Choroid plexus epithelial cell (primary cell): ENCODE measurements at regions not wholly inside any gene's neighbourhood (a gene's known extent, or its start where the extent isn't known, plus 50 kb on each side); places are given as distances from the start of the nearest gene placed in this dataset.
"Not testable (repeated sequence)": the region's sequence is repeated elsewhere in the genome, so short reads cannot be mapped to it uniquely, and the experiment has no call there.

Experiments used
- DNase-seq: peaks from one replicate; pipeline ENCODE4 v3.0.0-alpha.2; 2010; ENCODE audit warnings: low read depth
- H3K4me3 ChIP-seq: 2 replicates; pipeline ENCODE4 v1.5.1; 2011; ENCODE audit warnings: low read depth, mild to moderate bottlenecking, control low read depth, low read length, moderate library complexity
- CTCF ChIP-seq: conservative IDR thresholded peaks from 2 replicates; pipeline ENCODE4 v1.5.1; 2011; ENCODE audit warnings: low read depth, mild to moderate bottlenecking, control low read depth, inconsistent platforms, low read length, moderate library complexity

GRCh38 chr11:81802591-81802990 is 931.1 kb downstream of the FAM181B start:
- TF ChIP-seq CTCF: no peak
- no peak for DNase-seq
- no peak overlapping the region for H3K4me3 ChIP-seq

- no peak for TF ChIP-seq CTCF
Observed at GRCh38 chr11:81792416-81792815, 941.2 kb downstream of the FAM181B start.

GRCh38 chr11:81787584-81788049 is 946.0 kb downstream of the FAM181B start:
- peak; percentile 88 for DNase-seq
- no peak overlapping the region for H3K4me3 ChIP-seq
- TF ChIP-seq CTCF: peak; percentile 56

More at GRCh38 chr11:81792416-81792815, 941.2 kb downstream of the FAM181B start:
- DNase-seq: no peak
- no peak overlapping the region for H3K4me3 ChIP-seq

- peak; percentile 52 for DNase-seq
- H3K4me3 ChIP-seq: no peak overlapping the region
- no peak for TF ChIP-seq CTCF
Observed at GRCh38 chr11:81772166-81772565, 961.5 kb downstream of the FAM181B start.

GRCh38 chr11:81769906-81770305 is 963.8 kb downstream of the FAM181B start:
- not testable (repeated sequence) for DNase-seq, H3K4me3 ChIP-seq

GRCh38 chr11:81756864-81757595 is 976.6 kb downstream of the FAM181B start:
- H3K4me3 ChIP-seq: no peak overlapping the region
- no peak for DNase-seq
- TF ChIP-seq CTCF: no peak

GRCh38 chr11:81749245-81749644 is 984.4 kb downstream of the FAM181B start:
- TF ChIP-seq CTCF: no peak
- no peak for DNase-seq
- H3K4me3 ChIP-seq: no peak overlapping the region
